Stomach (tissue), 4 donors: ENCODE measurements at regions not wholly inside any gene's neighbourhood (a gene's known extent, or its start where the extent isn't known, plus 50 kb on each side); places are given as distances from the start of the nearest gene placed in this dataset.

Source experiments
- POLR2A ChIP-seq, 4 donors: fragments of 450-650 bp; IDR thresholded peaks; one replicate each; pipeline ENCODE4 v1.6.1; 2016; ENCODE audit warnings: antibody characterized with exemption in 4 of 4, control low read depth in 2 of 4, mild to moderate bottlenecking in 1 of 4, moderate library complexity in 1 of 4
- POLR2AphosphoS5 ChIP-seq, 3 donors: sonication (generic); formaldehyde crosslinking; IDR thresholded peaks; one replicate each; pipeline ENCODE4 v1.6.1; 2016; ENCODE audit warnings: antibody characterized with exemption in 3 of 3
- TF ChIP-seq, protein P1 (sequence below), 7 experiments: fragments of 450-650 bp in 4 of 7; fragments of 200-600 bp in 3 of 7; sonication (generic) in 3 of 7; IDR thresholded peaks; one replicate each; pipeline ENCODE4 v1.5.1; 2016 to 2019; ENCODE audit warnings: antibody characterized with exemption in 7 of 7, control low read depth in 2 of 7, mild to moderate bottlenecking in 1 of 7

DNA sequence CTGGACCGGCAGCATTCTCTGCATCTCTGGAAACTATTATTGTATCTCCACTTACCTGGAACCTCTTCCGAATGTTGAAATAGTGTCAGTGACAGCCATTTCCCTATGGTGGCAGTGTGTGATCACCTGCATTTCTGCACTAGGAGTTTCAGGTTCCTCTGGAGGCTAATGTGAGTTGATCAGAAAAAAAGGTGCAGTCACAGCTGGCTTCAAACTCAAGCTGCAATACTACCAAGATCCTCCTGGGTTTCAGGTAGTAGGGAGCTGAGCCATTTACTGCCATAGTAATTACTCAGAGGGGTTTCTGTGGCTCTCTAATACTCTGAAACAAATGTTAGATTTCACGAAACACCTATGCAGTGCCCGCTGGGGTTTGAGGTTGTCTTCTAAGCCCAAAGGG is 183.5 kb upstream of the OSR1 start:
- TF ChIP-seq, protein P1, sequence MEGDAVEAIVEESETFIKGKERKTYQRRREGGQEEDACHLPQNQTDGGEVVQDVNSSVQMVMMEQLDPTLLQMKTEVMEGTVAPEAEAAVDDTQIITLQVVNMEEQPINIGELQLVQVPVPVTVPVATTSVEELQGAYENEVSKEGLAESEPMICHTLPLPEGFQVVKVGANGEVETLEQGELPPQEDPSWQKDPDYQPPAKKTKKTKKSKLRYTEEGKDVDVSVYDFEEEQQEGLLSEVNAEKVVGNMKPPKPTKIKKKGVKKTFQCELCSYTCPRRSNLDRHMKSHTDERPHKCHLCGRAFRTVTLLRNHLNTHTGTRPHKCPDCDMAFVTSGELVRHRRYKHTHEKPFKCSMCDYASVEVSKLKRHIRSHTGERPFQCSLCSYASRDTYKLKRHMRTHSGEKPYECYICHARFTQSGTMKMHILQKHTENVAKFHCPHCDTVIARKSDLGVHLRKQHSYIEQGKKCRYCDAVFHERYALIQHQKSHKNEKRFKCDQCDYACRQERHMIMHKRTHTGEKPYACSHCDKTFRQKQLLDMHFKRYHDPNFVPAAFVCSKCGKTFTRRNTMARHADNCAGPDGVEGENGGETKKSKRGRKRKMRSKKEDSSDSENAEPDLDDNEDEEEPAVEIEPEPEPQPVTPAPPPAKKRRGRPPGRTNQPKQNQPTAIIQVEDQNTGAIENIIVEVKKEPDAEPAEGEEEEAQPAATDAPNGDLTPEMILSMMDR (IDR thresholded peaks at IDR 0.05), result no peak
- TF ChIP-seq POLR2AphosphoS5 (IDR thresholded peaks at IDR 0.05) (no peak), POLR2A (IDR thresholded peaks at IDR 0.05) (no peak)
